ENCODE measurements at regions not wholly inside any gene's neighbourhood (a gene's known extent, or its start where the extent isn't known, plus 50 kb on each side); places are given as distances from the start of the nearest gene placed in this dataset.
"Not testable (repeated sequence)": the region's sequence is repeated elsewhere in the genome, so short reads cannot be mapped to it uniquely, and the experiment has no call there.

DNA sequence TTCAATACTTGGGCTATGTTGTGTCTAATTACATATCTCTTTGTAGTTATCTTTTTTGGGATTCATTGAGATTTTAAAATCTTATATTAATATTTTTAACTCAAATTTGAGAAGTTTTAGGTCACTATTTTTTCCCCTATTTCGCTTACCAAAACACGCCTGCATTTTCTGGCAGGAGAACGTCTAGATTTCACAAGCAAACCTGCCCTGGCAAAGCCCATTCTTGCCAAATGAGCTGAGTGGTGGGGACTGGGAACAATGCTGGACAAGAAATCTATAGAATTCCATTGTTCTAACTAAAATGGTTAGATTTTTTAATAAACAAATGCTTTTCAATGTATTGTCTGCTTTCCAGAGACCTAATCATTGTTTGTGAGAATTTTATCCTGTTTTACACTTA lies 1283.7 kb upstream of the RAG2 start:
- Histone ChIP-seq H3K79me2 (no peaks in the 10 kb centered on the region), H2AFZ (no peak overlapping the region), H3K36me3 (ENCODE audit: control insufficient read depth, insufficient read depth, low read length) (no peaks in the 10 kb centered on the region), H3K4me2 (ENCODE audit: low read length) (no peak overlapping the region), H3K4me1 (no peaks in the 10 kb centered on the region), H3K27me3 (ENCODE audit: control insufficient read depth, insufficient read depth, low read length) (no peaks in the 10 kb centered on the region), H3K9me3 (ENCODE audit: control insufficient read depth, low read length) (no peaks in the 10 kb centered on the region), H3K4me3 (ENCODE audit: low read depth, low read length) (no peak overlapping the region), H3K27ac (no peak overlapping the region), H3K9ac (no peak overlapping the region)
- TF ChIP-seq, protein P1, sequence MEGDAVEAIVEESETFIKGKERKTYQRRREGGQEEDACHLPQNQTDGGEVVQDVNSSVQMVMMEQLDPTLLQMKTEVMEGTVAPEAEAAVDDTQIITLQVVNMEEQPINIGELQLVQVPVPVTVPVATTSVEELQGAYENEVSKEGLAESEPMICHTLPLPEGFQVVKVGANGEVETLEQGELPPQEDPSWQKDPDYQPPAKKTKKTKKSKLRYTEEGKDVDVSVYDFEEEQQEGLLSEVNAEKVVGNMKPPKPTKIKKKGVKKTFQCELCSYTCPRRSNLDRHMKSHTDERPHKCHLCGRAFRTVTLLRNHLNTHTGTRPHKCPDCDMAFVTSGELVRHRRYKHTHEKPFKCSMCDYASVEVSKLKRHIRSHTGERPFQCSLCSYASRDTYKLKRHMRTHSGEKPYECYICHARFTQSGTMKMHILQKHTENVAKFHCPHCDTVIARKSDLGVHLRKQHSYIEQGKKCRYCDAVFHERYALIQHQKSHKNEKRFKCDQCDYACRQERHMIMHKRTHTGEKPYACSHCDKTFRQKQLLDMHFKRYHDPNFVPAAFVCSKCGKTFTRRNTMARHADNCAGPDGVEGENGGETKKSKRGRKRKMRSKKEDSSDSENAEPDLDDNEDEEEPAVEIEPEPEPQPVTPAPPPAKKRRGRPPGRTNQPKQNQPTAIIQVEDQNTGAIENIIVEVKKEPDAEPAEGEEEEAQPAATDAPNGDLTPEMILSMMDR (IDR thresholded peaks at IDR 0.05) = no peak

DNA sequence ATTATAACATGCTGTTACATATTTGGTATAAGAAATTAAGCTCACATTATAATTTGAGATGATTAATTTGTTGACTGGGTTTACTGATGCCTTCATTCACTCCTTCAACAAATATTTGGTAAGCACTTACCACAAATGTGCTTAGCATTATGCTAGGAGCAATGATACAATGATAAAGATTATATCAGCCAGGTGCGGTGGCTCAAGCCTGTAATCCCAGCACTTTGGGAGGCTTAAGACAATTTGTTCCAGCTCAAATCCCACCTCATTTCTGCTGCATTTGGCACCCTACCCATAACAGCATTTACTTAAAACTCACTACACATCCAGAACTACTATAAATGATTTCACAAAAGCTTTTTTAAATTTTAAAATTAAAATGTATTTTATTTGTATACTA lies 1263.6 kb upstream of the RAG2 start:
- Histone ChIP-seq H3K27ac (no peak overlapping the region), H3K36me3 (ENCODE audit: control insufficient read depth, insufficient read depth, low read length) (no peaks in the 10 kb centered on the region), H3K4me3 (ENCODE audit: low read depth, low read length) (no peak overlapping the region), H3K79me2 (no peaks in the 10 kb centered on the region), H2AFZ (no peak overlapping the region), H3K4me2 (ENCODE audit: low read length) (no peak overlapping the region), H3K4me1 (no peaks in the 10 kb centered on the region), H3K9me3 (ENCODE audit: control insufficient read depth, low read length) (no peaks in the 10 kb centered on the region), H3K9ac (no peak overlapping the region), H3K27me3 (ENCODE audit: control insufficient read depth, insufficient read depth, low read length) (no peaks in the 10 kb centered on the region)
- TF ChIP-seq, protein P1 (IDR thresholded peaks at IDR 0.05) = no peak

DNA sequence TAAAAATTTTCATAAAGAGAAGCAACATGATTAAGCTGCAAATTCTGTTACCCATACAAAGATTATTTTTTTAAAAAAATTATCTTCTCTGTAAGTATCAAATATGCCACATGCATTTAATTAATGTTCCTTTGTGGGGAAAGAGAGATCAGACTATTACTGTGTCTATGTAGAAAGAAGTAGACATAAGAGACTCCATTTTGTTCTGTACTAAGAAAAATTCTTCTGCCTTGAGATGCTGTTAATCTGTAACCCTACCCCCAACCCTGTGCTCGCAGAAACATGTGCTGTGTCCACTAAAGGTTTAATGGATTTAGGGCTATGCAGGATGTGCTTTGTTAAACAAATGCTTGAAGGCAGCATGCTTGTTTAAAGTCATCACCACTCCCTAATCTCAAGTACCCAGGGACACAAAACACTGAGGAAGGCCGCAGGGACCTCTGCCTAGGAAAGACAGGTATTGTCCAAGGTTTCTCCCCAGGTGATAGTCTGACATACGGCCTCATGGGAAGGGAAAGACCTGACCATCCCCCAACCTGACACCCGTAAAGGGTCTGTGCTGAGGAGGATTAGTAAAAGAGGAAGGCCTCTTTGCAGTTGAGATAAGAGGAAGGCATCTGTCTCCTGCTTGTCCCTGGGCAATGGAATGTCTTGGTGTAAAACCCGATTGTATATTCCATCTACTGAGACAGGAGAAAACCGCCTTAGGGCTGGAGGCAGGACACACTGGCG lies 1260.9 kb upstream of the RAG2 start:
- not testable (repeated sequence) for H2AFZ ChIP-seq; H3K9me3 ChIP-seq (ENCODE audit: control insufficient read depth, low read length); H3K4me3 ChIP-seq (ENCODE audit: low read depth, low read length); H3K27me3 ChIP-seq (ENCODE audit: control insufficient read depth, insufficient read depth, low read length); H3K27ac ChIP-seq; H3K9ac ChIP-seq; H3K4me2 ChIP-seq (ENCODE audit: low read length); H3K79me2 ChIP-seq; H3K36me3 ChIP-seq (ENCODE audit: control insufficient read depth, insufficient read depth, low read length); H3K4me1 ChIP-seq

DNA sequence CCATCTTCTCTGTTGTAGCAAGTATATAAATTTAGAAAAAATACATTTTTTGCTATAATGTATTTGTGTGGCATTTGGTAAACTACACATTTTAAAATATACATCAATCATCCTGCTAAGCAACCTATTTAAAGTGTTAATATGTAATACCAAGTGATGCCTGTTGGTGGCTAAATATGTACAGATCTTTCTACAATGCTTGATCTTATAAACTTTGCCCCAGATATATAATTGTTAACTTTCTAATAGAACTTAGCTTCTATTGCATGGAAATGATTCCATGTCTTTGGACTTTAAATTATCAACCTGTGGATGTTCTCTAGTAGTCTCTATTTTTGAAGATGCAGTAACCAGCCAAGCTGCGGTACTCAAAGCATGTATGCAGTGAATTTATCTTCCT lies 1260.4 kb upstream of the RAG2 start:
- Histone ChIP-seq H3K9me3 (ENCODE audit: control insufficient read depth, low read length) (no peaks in the 10 kb centered on the region), H3K27me3 (ENCODE audit: control insufficient read depth, insufficient read depth, low read length) (no peaks in the 10 kb centered on the region), H3K4me1 (no peaks in the 10 kb centered on the region), H3K9ac (no peak overlapping the region), H3K4me2 (ENCODE audit: low read length) (no peak overlapping the region), H2AFZ (no peak overlapping the region), H3K79me2 (no peaks in the 10 kb centered on the region), H3K36me3 (ENCODE audit: control insufficient read depth, insufficient read depth, low read length) (no peaks in the 10 kb centered on the region), H3K4me3 (ENCODE audit: low read depth, low read length) (no peak overlapping the region), H3K27ac (no peak overlapping the region)
- TF ChIP-seq, protein P1 (IDR thresholded peaks at IDR 0.05) = no peak

DNA sequence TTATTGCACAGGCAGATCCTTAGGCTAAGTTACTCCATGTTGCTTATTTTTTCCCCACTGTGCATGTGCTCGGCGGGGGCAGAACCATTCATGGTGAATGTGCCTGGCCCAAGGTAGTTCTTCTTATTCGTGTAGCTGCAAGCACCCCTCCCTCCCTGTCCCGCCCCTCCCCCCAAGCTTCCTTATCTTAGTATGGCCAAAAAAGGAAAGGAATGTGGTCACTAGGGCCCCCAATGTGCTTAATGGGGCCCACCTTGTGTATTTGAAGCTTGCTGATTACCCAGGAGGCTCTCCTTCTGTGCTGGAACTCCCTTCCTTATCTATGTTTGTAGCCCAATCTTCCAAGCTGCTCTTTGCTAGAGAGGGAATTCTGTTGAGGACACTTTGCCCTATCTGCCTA lies 1259.7 kb upstream of the RAG2 start:
- no peak overlapping the region for H3K4me2 ChIP-seq (ENCODE audit: low read length)
- H3K4me1 ChIP-seq = no peaks in the 10 kb centered on the region
- H2AFZ ChIP-seq = no peak overlapping the region
- no peaks in the 10 kb centered on the region for H3K36me3 ChIP-seq (ENCODE audit: control insufficient read depth, insufficient read depth, low read length)
- no peak overlapping the region for H3K9ac ChIP-seq
- no peak overlapping the region for H3K4me3 ChIP-seq (ENCODE audit: low read depth, low read length)
- H3K9me3 ChIP-seq (ENCODE audit: control insufficient read depth, low read length) = no peaks in the 10 kb centered on the region
- no peaks in the 10 kb centered on the region for H3K27me3 ChIP-seq (ENCODE audit: control insufficient read depth, insufficient read depth, low read length)
- H3K27ac ChIP-seq = no peak overlapping the region
- TF ChIP-seq, protein P1 (IDR thresholded peaks at IDR 0.05) = no peak
- H3K79me2 ChIP-seq = no peaks in the 10 kb centered on the region
